Umbilical cord (tissue), 1 donor: ENCODE measurements at regions not wholly inside any gene's neighbourhood (a gene's known extent, or its start where the extent isn't known, plus 50 kb on each side); places are given as distances from the start of the nearest gene placed in this dataset.
"Not testable (repeated sequence)": the region's sequence is repeated elsewhere in the genome, so short reads cannot be mapped to it uniquely, and the experiment has no call there.

Experiments
- DNase-seq: peaks from one replicate; pipeline ENCODE4 v3.0.0-alpha.2; 2015; ENCODE audit warnings: low spot score

DNA sequence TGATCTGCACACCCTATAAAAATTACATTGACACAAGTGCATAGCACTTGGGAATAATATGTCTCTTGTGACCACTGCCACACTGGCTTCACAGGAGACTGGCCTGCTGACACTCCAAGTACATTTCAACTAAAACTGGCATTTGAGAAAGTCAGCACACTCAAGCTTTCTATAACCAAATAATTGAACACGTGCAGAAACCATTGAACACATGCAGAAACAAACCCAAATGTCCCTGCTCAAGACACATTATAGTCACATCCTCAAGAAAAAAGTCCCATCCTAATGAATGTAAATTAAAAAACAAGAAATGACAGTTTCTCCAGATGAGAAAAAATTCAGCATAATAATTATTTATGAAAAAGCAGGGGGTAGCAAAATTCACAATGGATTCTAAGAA, 1859.1 kb upstream of the PCDH20 start:
- DNase-seq = no peak

DNA sequence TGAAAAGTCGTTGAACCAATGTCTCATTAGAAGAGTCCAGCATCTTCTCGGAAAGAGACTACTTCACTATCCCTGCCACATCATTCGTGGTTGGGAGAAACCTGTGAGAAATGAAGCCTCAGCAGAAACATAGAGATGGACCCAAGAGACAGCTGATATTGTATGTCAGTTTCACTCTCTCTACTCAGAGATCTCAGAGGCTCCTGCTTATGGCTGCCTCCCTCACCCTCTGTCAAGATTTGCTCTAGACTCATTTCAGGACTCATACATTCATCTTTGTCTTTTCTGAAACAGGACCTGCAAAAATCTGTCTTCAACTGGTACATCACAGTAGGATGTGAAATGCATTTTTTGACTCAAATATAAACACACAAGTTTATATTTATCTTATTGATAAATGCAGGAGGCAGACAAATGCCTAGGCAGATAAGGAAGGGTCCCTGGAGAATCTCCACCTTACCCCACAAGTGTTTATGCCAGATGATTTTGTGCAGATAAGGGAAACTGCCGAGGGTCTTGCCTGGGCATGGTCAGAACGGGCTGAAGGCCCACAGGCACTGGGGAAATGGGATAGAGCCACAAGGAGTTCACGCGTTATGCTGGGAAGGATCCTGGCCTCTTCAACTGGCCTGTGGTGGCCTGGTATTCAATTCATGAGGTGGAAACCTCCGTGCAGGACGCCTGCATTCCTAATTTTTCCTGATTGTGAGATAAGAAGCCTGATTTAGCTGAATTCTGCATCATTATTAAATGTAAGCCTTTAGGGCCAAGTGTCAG, 1834.0 kb upstream of the PCDH20 start:
- DNase-seq = no peak

DNA sequence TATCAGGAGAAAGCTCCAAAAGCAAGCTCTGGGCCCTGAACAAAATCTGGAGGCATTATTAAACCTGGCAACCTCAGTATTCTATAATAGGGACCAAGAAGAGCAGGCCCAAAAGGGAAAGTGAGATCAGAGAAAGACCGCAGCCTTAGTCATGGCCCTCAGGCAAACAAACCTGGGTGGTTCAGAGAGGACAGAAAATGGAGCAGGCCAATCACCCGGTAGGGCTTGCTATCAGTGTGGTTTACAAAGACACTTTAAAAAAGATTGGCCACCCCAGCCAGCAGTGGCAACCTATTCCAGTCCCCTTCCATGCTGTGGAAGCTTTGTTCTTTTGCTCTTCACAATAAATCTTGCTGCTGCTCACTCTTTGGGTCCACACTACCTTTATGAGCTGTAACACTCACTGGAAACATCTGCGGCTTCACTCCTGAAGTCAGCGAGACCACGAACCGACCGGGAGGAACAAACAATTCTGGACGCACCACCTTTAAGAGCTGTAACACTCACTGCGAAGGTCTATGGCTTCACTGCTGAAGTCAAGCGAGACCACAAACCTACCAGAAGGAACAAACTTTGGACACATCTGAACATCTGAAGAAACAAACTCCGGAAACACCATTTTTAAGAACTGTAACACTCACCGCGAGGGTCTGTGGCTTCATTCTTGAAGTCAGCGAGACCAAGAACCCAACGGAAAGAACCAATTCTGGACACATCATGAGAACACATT, 1821.2 kb upstream of the PCDH20 start:
- DNase-seq = not testable (repeated sequence)

DNA sequence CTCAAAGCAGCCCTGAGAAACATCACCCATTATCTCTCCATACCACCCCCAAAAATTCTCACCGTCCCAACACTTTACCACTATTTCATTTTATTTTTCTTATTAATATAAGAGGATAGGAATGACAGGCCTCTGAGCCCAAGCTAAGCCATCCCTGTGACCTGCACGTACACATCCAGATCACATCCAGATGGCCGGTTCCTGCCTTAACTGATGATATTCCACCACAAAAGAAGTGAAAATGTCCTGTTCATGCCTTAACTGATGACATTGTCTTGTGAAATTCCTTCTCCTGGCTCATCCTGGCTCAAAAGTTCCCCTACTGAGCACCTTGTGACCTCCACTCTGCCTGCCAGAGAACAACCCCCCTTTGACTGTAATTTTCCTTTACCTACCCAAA, 1802.9 kb upstream of the PCDH20 start:
- DNase-seq = not testable (repeated sequence)

DNA sequence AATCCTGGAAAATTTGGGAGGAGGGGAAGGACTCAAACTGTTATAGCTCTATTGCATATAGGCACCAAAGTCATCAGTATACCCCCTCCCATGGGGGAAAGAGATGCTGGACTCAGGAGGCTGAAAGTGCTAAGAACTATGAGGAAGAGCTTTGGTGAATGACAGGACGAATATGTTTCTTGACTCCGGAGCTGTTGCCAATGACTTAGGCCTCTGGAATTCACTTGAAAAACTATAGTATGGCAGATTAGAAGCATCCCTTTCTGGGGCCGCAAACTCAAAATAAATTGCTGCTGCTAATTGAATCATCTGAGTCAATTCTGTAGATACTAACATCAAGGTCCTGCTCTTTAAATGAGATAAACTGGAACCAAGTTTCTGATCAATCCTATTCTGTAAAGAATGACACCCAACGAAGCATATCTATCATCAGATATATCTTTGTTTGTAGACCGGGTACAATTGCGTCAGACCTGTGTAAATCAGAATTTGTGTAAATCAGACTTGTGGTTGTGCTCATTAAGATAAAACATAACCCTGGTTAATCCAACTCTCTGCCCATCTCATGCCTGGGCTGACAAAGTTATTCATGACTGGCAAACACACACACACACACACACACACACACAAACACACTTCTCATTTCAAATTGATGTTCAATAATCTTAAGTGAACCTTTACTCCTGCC, 1793.8 kb upstream of the PCDH20 start:
- DNase-seq = no peak

DNA sequence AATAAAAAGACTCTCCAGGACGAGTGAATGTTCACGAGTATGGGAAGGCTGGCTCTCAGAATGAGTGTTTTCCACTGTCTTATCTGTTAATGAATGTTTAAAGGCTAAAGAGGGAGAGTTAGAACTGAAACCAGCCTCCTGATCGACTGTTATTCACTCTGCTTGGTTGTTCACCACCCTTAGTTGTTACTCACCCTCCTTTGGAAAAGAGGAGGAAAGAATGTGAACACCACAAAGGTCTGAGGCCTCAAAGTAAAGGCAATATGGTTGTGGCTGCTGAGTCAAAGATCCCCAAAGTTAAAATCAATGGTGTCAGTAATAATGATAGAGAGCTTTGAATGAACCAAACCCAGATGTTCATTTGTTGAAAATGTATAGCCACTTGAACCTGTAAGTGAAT, 1793.2 kb upstream of the PCDH20 start:
- no peak for DNase-seq

DNA sequence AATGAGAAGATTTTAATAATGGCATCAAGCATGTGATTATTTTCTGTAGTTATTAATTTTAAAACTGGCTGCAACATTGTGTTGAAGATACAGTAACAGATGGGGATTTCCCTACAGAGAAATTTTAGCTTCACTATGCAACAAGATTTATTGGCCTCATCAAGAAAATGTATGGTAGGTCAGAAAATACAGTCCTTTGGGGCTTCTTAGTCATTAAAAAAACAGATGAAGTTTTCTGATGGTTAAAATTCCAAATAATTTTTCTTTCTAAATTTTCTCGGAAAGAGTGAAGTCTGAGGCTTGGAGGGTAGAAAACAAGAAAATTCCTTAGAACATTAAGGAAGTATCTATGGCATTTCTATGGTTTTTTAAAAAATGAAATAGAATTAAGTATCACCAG, 1790.8 kb upstream of the PCDH20 start:
- DNase-seq = no peak

DNA sequence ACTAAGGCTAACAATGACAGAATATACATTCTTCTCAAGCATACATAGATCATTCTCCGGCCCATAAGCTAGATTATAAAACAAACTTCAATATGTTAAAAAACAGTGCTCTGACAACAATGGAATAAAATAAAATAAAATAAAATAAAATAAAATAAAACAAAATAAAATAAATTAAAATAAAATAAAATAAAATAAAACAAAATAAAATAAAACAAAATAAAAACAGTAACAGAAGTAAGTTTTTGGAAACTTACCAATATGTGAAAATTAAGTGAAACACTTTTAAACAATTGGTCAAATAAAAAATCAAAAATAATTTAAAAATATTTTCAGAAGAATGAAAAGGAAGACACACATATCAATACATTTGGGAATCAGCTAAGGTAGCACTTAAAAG, 1785.8 kb upstream of the PCDH20 start:
- DNase-seq = no peak

DNA sequence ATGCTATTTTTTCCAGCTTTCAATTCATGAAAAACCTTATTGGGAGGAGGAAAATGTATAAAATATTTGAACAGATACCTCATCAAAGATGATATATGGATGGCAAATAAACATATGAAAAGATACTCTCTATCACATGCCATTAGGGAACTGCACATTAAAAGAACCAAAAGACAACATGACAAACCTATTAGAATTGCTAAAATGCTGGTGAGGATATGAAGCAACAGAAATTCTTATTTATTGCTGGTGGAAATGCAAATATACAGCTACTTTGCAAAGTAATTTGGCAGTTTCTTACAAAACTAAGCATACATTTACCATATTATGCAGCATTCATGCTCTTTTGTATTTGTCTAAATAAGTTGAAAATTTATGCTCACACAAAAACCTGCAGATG, 1783.9 kb upstream of the PCDH20 start:
- no peak for DNase-seq

DNA sequence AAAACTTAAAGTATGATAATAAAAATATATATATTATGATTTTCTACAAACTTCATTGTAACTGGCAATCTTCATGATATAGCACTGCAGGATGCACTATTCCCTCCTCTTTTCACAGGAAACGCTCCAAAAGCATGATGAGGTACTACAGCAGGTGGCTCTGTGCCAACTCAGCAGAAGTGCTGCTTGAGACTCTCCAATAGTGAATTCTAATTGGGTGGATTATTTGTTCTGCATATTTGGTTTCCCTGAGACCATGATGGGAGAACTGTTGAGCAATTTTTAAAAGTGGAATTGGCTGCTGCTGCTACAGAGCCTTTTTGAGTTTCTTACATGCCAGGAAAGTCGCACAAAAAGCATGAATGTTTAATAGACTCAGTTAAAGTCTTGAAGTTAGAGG, 1782.4 kb upstream of the PCDH20 start:
- DNase-seq = no peak

DNA sequence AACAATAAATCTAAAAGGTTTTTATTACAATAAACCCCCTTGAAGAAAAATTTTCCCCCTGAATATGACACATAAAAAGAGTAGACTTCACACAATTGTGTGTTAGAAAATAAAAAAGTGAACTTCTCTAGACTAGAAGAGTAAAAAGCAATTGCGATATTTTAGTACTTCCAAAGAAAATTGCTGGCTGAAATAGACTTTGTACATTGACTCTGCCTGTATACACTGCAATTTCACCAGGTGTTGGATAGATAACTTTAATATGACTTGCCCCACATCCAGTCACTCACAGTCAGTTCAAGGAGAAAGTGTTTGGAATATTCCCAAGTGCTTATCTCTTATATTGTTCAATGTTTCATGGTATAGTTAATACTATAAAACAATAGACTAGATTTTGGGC, 1780.1 kb upstream of the PCDH20 start:
- DNase-seq = no peak

DNA sequence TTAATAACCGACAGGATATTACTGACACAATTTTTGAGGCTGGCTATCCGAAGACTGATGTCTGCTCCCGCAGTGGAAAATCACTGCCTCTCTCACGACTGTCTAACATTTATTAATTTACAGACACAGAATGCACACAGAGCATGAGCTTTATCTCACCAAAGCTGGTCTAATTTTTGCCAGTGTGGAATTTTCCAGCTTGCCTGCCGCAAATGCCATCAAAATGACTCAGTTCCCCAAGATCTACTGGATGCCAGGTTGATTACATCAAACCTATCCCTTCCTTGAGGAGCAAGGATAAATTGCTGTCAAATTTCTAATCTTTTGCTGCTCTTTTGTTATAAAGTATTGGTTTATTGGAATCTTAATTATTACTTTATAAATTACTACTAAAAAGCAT, 1775.1 kb upstream of the PCDH20 start:
- DNase-seq = no peak

DNA sequence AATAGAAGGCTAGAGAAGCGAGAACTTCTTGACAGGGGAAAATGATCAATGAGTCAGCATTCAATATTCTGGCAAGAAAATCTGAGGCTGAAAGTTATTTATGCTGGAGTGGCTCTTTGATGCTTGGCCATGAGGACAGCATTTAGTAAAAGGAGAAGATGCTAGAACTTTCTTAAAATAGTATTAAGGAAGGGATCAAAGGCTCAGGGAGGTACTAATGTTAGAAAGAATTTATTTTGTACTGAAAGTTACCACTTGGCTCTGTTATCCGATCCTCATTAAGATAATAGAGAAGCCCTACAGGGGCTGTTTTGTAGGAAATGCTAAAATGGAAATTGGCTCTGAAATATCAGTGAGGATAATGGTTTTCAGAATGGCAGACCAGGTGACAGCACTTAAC, 1774.6 kb upstream of the PCDH20 start:
- DNase-seq = no peak

DNA sequence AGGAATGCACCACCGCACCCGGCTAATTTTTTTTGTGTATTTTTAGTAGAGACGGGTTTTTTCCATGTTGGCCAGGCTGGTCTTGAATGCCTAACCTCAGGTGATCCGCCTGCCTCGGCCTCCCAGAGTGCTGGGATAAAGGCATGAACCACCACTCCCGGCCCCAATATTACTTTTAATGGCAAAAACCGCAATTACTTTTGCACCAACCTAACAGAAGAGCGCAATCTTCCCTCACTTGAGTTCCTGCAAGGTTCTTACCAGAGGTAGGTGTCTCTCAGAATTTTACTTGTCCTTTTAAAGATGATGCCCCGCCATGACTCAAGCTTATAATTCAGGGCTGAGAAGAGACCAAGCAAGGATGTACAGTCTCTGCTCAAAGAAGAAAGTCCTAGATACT, 1774.1 kb upstream of the PCDH20 start:
- DNase-seq = no peak

DNA sequence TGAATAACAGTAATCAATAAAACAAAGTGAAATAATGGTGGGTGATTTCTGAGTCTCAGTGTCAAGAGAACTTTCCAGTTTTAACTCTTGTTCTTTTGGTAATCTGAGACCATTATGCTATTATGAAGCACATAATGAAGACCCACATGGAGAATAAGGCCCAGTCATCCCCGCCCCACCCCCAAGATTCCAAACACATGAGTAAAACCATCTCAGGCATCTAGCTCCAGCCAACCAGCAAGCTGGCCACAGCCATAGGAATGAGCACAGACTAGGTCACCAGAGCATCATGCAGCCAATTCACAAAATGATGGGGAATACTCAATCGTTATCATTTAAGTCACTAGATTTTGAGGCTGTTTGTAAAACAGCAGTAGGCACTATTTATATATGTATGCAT, 1769.0 kb upstream of the PCDH20 start:
- no peak for DNase-seq

DNA sequence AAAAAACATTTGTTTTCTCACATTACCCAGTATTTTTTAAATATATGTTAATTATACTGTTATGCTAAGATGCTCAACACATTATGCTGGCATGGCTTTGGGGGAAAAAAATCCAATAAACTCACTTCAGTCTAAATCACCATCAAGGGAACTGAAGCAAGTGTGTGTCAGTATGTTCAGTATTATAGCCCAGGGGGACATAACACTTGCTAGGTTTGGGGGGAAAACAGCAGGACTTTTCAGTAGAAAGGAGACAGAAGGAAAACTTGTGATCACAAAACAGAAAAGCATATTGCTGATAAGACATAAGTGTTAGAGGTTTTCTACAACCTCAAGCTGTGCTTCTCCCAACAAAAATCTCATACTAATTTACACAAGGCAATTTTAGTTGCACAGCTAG, 1759.9 kb upstream of the PCDH20 start:
- no peak for DNase-seq

DNA sequence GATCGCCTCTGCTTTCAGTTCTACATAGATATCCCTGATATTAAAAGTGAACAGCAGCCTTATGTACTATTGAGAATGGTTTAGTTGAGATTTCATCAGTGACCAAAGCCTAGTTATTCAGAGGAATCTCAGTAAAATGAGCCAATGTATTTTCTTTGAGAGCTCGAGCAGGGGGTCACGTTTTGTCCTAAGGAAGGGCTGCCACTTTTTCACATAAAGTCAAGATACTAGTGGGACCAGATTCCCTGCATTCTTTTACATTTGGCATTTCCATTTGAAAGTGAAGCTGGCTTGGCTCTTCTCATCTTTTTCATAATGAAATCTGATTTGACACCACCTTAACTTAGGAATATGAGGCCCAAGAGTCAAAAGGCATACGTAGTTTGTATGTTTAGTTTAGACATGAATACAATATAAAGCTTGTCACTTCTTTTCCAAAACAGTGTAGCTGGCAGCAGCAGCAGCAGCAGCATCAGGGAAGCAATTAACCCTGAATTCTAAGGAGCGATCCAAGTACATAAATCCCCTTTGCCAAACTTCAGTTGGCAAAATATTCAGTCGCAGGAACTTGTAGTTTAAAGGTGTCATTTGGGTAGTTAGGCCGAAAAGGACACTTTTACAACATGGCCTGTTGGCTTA, 1752.2 kb upstream of the PCDH20 start:
- DNase-seq = peak; percentile 2

DNA sequence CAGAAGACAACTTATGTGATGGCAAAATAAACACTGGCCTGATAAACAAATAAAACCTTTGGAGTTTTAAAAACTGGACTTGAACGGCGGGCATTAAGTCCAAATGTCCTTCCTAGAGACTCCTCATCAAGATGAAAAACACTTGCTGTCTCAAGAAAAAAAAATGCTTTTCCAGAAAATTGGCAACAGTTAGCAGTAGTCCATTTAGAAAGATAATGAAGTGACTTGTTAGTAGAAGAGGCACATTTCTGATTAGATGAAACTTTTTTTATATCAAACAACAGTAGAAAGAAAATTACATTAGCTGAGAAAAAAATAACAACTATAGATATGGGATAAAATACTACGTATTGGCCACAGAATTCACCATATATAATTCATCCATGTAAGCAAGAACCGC, 1750.7 kb upstream of the PCDH20 start:
- DNase-seq = no peak

DNA sequence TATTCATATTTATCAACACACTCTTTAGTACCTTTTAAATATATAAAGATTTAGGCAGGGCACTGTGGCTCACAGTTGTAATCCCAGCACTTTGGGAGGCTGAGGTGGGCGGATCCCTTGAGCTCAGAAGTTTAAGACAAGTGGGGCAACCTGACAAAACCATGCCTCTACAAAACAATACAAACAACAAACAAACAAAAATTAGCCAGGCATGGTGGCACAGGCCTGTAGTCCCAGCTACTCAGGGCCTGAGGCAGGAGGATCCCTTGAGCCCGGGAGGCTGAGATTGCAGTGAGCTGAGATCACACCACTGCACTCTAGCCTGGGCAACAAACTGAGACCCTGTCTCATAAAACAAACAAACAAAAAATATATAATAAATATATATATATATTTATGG, 1748.3 kb upstream of the PCDH20 start:
- no peak for DNase-seq

DNA sequence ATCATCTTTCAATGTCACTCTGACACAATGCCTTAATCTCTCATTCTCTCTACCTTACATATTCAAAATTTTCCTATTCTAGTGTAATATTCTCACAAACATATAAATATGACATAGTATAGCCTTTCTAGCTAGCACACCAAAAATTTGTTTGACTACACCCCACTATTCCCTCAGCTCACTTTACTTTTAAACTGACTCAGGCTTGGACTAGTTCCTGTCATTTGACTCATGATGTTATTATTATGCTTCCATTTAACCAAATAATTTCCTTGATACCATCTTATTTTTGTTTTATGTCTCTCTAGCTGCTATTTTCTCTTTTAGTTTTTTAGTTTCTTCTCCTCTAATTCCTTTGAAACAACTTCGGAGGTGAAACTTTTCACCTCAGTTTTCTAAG, 1745.6 kb upstream of the PCDH20 start:
- no peak for DNase-seq

DNA sequence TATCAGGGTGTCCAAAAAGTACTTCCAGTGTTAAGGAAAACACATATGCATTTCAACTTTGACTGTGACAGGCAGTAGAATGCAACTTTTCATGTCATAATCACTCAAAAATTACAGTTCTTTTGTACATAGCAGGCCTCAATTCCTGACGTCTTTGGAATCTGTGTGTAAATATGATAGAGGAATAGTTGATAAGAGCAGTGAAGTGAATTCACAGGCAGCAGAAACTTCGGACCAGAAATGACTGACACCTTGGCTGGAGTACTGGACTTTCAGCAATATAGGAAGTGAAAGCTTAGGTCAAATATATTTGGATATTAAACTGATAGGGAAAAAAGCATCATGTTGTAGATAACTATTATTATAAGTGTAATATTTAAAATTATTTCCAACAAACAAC, 1741.2 kb upstream of the PCDH20 start:
- DNase-seq = no peak

DNA sequence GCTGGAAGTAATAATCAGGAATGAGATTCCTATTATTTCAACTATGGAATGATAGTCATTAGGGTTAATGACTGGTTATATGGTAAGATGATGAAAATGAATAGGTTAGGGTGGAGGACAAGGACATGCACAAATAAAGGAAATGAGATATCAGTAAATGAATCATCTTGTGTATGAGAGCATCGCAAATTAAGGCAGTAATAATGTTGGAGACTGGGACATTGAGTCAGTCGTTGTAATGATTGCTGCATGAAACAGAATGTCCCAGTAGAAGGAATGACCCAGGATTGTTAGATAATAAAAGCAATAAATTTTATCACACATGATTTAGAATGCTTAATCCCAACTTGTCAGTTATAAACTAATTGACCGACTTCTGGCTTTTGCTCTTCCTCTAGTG, 1733.7 kb upstream of the PCDH20 start:
- no peak for DNase-seq
